ENCODE measurements at regions not wholly inside any gene's neighbourhood (a gene's known extent, or its start where the extent isn't known, plus 50 kb on each side); places are given as distances from the start of the nearest gene placed in this dataset.

DNA sequence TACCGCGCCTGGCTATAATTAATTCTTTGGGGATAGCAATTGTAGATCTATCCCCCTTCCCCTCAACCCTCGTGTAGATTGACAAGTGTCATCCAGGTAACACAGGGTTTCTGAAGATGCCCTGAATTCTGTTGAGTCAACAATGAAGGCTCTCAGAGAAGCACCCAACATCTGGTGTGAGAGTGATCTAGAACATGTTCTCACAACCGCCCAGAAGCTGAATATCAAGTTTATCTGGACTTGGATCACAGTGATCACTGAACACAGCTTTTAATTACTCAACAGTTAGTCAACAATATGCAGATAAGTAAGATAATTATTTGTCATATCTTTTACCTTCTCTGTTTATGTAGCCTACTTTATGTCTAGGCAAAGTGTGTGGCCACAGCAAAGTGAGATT is 204.2 kb upstream of the RGMB start:
- TF ChIP-seq CTCF (conservative IDR thresholded peaks at IDR 0.05; ENCODE audit: low read depth, low read length): no peak
- DNase-seq (ENCODE audit: low read depth): no peak
- no peak overlapping the region for H3K4me3 ChIP-seq (ENCODE audit: low read depth, low read length)

GRCh38 chr5:98570010-98570409 is 203.5 kb upstream of the RGMB start:
- no peak for TF ChIP-seq CTCF (conservative IDR thresholded peaks at IDR 0.05; ENCODE audit: low read depth, low read length)
- no peak for DNase-seq (ENCODE audit: low read depth)
- no peak overlapping the region for H3K4me3 ChIP-seq (ENCODE audit: low read depth, low read length)

GRCh38 chr5:98570661-98571191 is 202.7 kb upstream of the RGMB start:
- DNase-seq (ENCODE audit: low read depth): no peak
- no peak overlapping the region for H3K4me3 ChIP-seq (ENCODE audit: low read depth, low read length)
- no peak for TF ChIP-seq CTCF (conservative IDR thresholded peaks at IDR 0.05; ENCODE audit: low read depth, low read length)

- no peak for DNase-seq (ENCODE audit: low read depth)
- no peak for TF ChIP-seq CTCF (conservative IDR thresholded peaks at IDR 0.05; ENCODE audit: low read depth, low read length)
- no peak overlapping the region for H3K4me3 ChIP-seq (ENCODE audit: low read depth, low read length)
Observed at GRCh38 chr5:98573834-98574320, 199.6 kb upstream of the RGMB start.

DNA sequence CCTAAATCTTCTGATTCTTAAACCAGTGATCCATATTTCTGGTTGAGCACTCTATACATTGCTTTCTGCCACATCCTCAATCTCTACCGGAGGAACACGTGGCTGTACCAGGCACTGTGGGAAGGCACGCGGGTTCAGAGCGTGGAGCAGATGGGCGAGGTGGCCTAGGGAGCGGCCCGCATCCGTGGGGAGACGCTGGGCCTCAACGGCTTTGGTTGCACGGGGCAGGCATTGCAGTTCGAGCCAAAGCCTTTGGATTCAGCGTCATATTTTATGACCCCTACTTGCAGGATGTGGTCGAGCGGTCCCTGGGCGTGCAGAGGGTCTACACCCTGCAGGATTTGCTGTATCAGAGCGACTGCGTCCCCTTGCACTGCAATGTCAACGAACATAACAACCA is 197.2 kb upstream of the RGMB start:
- TF ChIP-seq CTCF (conservative IDR thresholded peaks at IDR 0.05; ENCODE audit: low read depth, low read length): no peak
- no peak for DNase-seq (ENCODE audit: low read depth)
- H3K4me3 ChIP-seq (ENCODE audit: low read depth, low read length): no peak overlapping the region

DNA sequence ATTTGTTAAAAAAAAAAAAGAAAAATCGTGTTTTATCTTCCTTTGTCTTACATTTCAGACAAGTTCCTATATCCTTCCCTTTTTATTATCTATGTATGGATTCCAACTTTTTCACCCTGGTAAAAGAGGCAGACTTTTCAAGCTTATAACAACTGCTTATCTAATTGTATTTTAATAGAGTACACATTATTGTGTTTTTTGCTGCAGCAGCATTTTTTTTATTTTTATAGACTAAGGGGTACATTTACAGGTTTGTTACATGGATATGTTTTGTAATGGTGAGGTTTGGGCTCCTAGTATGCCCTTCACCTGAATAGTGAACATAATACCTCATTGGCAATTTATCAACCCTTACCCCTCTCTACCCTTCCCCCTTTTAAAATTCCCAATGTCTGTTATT is 195.0 kb upstream of the RGMB start:
- no peak for DNase-seq (ENCODE audit: low read depth)
- TF ChIP-seq CTCF (conservative IDR thresholded peaks at IDR 0.05; ENCODE audit: low read depth, low read length): no peak
- H3K4me3 ChIP-seq (ENCODE audit: low read depth, low read length): no peak overlapping the region
